ENCODE measurements at regions not wholly inside any gene's neighbourhood (a gene's known extent, or its start where the extent isn't known, plus 50 kb on each side); places are given as distances from the start of the nearest gene placed in this dataset.

DNA sequence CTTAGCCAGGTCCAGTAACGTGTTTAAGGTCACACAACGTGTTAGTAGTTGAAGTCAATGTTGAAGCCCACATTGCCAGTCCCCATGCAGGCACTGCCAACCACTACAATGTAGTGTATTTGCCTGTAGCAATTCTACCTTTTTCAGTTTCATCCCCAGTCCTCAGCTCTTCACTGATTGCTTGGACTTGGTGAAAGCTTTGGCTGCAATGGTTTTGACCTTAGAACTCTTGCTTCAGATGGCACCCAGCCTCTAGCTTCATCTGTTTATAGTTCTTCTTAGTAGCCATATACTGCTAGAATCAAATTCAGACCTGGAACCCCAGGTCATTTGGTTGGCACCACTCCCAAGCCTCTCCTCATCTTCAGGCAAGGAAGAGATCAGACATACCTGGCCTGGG lies 345.4 kb upstream of the SEMA6D start:
- TF ChIP-seq, protein P1, sequence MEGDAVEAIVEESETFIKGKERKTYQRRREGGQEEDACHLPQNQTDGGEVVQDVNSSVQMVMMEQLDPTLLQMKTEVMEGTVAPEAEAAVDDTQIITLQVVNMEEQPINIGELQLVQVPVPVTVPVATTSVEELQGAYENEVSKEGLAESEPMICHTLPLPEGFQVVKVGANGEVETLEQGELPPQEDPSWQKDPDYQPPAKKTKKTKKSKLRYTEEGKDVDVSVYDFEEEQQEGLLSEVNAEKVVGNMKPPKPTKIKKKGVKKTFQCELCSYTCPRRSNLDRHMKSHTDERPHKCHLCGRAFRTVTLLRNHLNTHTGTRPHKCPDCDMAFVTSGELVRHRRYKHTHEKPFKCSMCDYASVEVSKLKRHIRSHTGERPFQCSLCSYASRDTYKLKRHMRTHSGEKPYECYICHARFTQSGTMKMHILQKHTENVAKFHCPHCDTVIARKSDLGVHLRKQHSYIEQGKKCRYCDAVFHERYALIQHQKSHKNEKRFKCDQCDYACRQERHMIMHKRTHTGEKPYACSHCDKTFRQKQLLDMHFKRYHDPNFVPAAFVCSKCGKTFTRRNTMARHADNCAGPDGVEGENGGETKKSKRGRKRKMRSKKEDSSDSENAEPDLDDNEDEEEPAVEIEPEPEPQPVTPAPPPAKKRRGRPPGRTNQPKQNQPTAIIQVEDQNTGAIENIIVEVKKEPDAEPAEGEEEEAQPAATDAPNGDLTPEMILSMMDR (IDR thresholded peaks at IDR 0.05), result no peak
- TF ChIP-seq POLR2A (IDR thresholded peaks at IDR 0.05) (no peak), EP300 (IDR thresholded peaks at IDR 0.05) (no peak)
